BE2C (cell line): ENCODE measurements at regions not wholly inside any gene's neighbourhood (a gene's known extent, or its start where the extent isn't known, plus 50 kb on each side); places are given as distances from the start of the nearest gene placed in this dataset.

Experiments
- DNase-seq: peaks from one replicate; pipeline ENCODE4 v3.0.0-alpha.2; 2020
- H3K27me3 ChIP-seq: fragments of 250-450 bp; sonication (Bioruptor Pico); 2 replicates; pipeline ENCODE4 v1.5.1; 2020; ENCODE audit warnings: mild to moderate bottlenecking
- H3K36me3 ChIP-seq: fragments of 250-450 bp; sonication (Bioruptor Pico); 2 replicates; pipeline ENCODE4 v1.5.1; 2020; ENCODE audit warnings: mild to moderate bottlenecking
- H3K4me1 ChIP-seq: fragments of 250-450 bp; sonication (Bioruptor Pico); 2 replicates; pipeline ENCODE4 v1.5.1; 2020
- H3K4me3 ChIP-seq: 2 replicates; pipeline ENCODE4 v1.5.1; 2011; ENCODE audit warnings: low read depth, low read length
- H3K9me3 ChIP-seq: fragments of 250-450 bp; sonication (Bioruptor Pico); 2 replicates; pipeline ENCODE4 v1.5.1; 2020
- TF ChIP-seq, protein P1 (sequence below): IDR thresholded peaks from 2 replicates; pipeline ENCODE4 v1.5.1; 2012; ENCODE audit warnings: mild to moderate bottlenecking, low read depth, low read length

GRCh38 chr4:43423276-43423675 lies 530.8 kb downstream of the GRXCR1 start:
- TF ChIP-seq, protein P1, sequence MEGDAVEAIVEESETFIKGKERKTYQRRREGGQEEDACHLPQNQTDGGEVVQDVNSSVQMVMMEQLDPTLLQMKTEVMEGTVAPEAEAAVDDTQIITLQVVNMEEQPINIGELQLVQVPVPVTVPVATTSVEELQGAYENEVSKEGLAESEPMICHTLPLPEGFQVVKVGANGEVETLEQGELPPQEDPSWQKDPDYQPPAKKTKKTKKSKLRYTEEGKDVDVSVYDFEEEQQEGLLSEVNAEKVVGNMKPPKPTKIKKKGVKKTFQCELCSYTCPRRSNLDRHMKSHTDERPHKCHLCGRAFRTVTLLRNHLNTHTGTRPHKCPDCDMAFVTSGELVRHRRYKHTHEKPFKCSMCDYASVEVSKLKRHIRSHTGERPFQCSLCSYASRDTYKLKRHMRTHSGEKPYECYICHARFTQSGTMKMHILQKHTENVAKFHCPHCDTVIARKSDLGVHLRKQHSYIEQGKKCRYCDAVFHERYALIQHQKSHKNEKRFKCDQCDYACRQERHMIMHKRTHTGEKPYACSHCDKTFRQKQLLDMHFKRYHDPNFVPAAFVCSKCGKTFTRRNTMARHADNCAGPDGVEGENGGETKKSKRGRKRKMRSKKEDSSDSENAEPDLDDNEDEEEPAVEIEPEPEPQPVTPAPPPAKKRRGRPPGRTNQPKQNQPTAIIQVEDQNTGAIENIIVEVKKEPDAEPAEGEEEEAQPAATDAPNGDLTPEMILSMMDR, result no peak
- no peak overlapping the region for H3K4me3 ChIP-seq
- no peak for DNase-seq

GRCh38 chr4:43425206-43425605 lies 532.7 kb downstream of the GRXCR1 start:
- Histone ChIP-seq H3K4me1 (no peaks in the 10 kb centered on the region), H3K36me3 (no peaks in the 10 kb centered on the region), H3K27me3 (no peaks in the 10 kb centered on the region), H3K4me3 (no peak overlapping the region), H3K9me3 (no peaks in the 10 kb centered on the region)
- no peak for DNase-seq
- TF ChIP-seq, protein P1, result no peak

More at GRCh38 chr4:43423276-43423675, 530.8 kb downstream of the GRXCR1 start:
- Histone ChIP-seq H3K27me3 (no peaks in the 10 kb centered on the region), H3K4me1 (no peaks in the 10 kb centered on the region), H3K9me3 (no peaks in the 10 kb centered on the region), H3K36me3 (no peaks in the 10 kb centered on the region)

DNA sequence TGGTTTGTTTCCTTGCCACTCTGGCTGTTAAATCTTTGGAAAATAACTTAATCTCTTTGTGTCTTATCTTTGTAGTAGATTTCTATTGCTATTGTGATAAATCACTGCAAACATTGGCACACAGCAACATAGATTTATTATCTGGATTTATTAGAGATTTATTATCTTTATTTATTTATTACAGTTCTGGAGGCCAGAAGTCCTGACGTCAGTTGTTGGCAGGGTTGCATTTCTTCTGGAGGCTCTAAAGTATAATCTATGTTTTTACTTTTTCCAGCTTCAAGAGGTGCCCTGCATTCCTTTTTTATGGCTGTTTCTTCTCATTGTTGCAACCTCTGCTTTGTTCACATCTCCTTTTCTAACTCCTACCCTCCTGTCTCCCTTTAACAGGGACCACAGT lies 542.8 kb downstream of the GRXCR1 start:
- H3K4me3 ChIP-seq, result no peak overlapping the region
- no peaks in the 10 kb centered on the region for H3K27me3 ChIP-seq
- no peak for DNase-seq
- no peaks in the 10 kb centered on the region for H3K4me1 ChIP-seq
- no peaks in the 10 kb centered on the region for H3K36me3 ChIP-seq
- TF ChIP-seq, protein P1, result no peak
- no peaks in the 10 kb centered on the region for H3K9me3 ChIP-seq

- Histone ChIP-seq H3K36me3 (no peaks in the 10 kb centered on the region), H3K4me3 (no peak overlapping the region), H3K9me3 (no peaks in the 10 kb centered on the region), H3K4me1 (no peaks in the 10 kb centered on the region), H3K27me3 (no peaks in the 10 kb centered on the region)
- TF ChIP-seq, protein P1, result no peak
- no peak for DNase-seq
Measured at GRCh38 chr4:43452948-43453347, 560.4 kb downstream of the GRXCR1 start.

DNA sequence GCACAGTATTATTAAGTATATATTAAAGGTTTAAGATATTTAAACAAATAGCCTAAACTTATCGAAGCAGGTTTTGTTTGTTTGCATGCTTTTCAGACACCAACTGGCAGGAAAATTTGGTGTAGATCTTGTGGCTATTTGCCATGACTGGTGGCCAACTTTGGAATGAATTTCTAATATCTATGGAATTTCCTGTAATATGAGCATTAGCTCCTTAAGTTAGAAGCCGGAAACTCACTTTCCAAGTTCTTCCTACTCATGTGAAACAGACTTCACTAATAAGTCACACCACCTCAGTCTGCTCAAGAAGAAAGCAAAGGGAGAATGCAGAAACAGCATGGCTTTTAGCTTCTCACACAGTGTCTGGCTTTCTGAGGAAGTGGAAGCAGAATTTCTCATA lies 563.9 kb downstream of the GRXCR1 start:
- H3K36me3 ChIP-seq, result no peaks in the 10 kb centered on the region
- H3K4me3 ChIP-seq, result no peak overlapping the region
- DNase-seq, result no peak
- H3K27me3 ChIP-seq, result no peaks in the 10 kb centered on the region
- no peaks in the 10 kb centered on the region for H3K4me1 ChIP-seq
- no peaks in the 10 kb centered on the region for H3K9me3 ChIP-seq
- TF ChIP-seq, protein P1, result no peak

GRCh38 chr4:43457866-43458265 lies 565.4 kb downstream of the GRXCR1 start:
- Histone ChIP-seq H3K27me3 (no peaks in the 10 kb centered on the region), H3K4me3 (no peak overlapping the region), H3K4me1 (no peaks in the 10 kb centered on the region), H3K36me3 (no peaks in the 10 kb centered on the region), H3K9me3 (no peaks in the 10 kb centered on the region)
- DNase-seq, result no peak
- TF ChIP-seq, protein P1, result no peak
